ENCODE measurements at regions not wholly inside any gene's neighbourhood (a gene's known extent, or its start where the extent isn't known, plus 50 kb on each side); places are given as distances from the start of the nearest gene placed in this dataset.

- ATAC-seq: no peak
- Histone ChIP-seq H3K36me3 (ENCODE audit: low read depth) (no peaks in the 10 kb centered on the region), H3K9me3 (peaks cover 2% of the 10 kb centered on the region), H3K4me3 (no peak overlapping the region), H3K4me1 (ENCODE audit: low read depth) (no peaks in the 10 kb centered on the region)
- TF ChIP-seq CTCF (IDR thresholded peaks at IDR 0.05): no peak
- intact Hi-C loops (cut with DNase I, micrococcal nuclease): no loop called here
- DNase-seq: no peak
Measured at GRCh38 chr12:124208489-124208888, 86.4 kb upstream of the RFLNA start.

GRCh38 chr12:124210991-124211577, 83.8 kb upstream of the RFLNA start:
- Histone ChIP-seq H3K4me3 (no peak overlapping the region), H3K36me3 (ENCODE audit: low read depth) (no peaks in the 10 kb centered on the region), H3K9me3 (no peaks in the 10 kb centered on the region), H3K4me1 (ENCODE audit: low read depth) (no peaks in the 10 kb centered on the region)
- DNase-seq: no peak
- no peak for TF ChIP-seq CTCF (IDR thresholded peaks at IDR 0.05)
- intact Hi-C loops (cut with DNase I, micrococcal nuclease): no loop called here
- no peak for ATAC-seq

- intact Hi-C loops (cut with DNase I, micrococcal nuclease): no loop called here
- TF ChIP-seq CTCF (IDR thresholded peaks at IDR 0.05): no peak
- DNase-seq (no peak), ATAC-seq (no peak)
- Histone ChIP-seq H3K4me1 (ENCODE audit: low read depth) (no peaks in the 10 kb centered on the region), H3K36me3 (ENCODE audit: low read depth) (no peaks in the 10 kb centered on the region), H3K9me3 (no peaks in the 10 kb centered on the region), H3K4me3 (no peak overlapping the region)
Measured at GRCh38 chr12:124211753-124212152, 83.1 kb upstream of the RFLNA start.

DNA sequence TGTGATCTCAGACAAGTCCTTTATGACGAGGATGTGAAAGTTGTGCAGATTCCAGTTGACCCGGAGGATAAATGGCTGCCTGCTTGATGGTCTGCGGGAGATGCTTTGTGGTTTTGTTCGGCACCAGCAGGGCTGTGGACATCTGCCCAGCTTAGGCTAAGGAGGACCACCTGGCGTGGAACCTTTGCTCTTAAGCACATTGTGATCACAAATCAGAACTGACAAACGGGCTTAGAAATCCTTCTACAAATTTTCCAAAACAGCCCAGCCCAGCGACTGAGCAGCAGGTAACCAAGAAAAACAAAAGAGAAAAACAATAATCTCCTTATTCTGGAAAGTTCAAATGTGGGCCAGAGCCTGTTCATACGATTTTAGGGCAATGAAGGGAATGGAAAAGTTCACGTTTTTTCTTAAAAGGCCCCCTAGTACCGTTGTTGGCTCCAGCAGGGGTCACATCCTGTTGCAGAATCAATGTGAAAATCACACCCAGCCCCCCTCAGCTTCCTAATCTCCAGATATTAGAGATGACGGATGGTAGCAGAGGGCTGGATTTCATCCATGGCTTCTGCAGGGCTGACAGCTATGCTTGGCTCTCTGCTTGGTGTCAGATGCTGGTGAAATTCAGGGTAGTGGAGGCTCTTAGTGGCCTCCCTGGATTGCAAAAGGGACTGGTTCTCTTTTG, 81.1 kb upstream of the RFLNA start:
- Histone ChIP-seq H3K9me3 (no peaks in the 10 kb centered on the region), H3K4me1 (ENCODE audit: low read depth) (peaks cover 6% of the 10 kb centered on the region), H3K4me3 (no peak overlapping the region), H3K36me3 (ENCODE audit: low read depth) (no peaks in the 10 kb centered on the region)
- ATAC-seq: no peak
- TF ChIP-seq CTCF (IDR thresholded peaks at IDR 0.05): no peak
- intact Hi-C loops (cut with DNase I, micrococcal nuclease): no loop called here
- no peak for DNase-seq

DNA sequence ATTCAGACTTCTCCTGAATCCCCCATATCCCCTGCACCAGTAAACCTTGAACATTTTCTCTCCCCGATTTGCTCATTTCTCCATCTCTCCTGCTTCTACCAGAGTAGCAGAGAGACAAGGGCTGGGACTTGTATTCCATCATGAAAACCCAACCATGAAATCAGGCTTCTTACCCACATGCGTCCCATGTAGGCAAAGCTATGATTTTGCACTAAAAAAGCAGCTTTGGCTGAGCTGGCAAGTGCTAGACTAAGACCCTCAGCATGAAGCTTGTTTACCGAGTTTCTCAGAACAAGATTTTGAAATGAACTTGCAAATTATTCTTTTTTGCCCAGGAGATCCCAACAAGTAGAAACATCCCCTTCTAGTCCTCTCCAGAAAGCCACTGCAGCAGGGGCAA, 80.3 kb upstream of the RFLNA start:
- no peaks in the 10 kb centered on the region for H3K9me3 ChIP-seq
- DNase-seq: no peak
- H3K4me1 ChIP-seq (ENCODE audit: low read depth): peaks cover 6% of the 10 kb centered on the region
- no peaks in the 10 kb centered on the region for H3K36me3 ChIP-seq (ENCODE audit: low read depth)
- ATAC-seq: no peak
- TF ChIP-seq CTCF (IDR thresholded peaks at IDR 0.05): no peak
- no peak overlapping the region for H3K4me3 ChIP-seq
- intact Hi-C loops (cut with DNase I, micrococcal nuclease): no loop called here
